CD14-positive monocyte (primary cell): ENCODE measurements at regions not wholly inside any gene's neighbourhood (a gene's known extent, or its start where the extent isn't known, plus 50 kb on each side); places are given as distances from the start of the nearest gene placed in this dataset.

Experiments
- DNase-seq, 3 donors: peaks; one replicate each; pipeline ENCODE4 v3.0.0-alpha.2; 2011 to 2022
- H2AFZ ChIP-seq: 2 replicates; pipeline ENCODE4 v1.6.0; 2012; ENCODE audit warnings: mild to moderate bottlenecking, low read depth, low read length, inconsistent platforms; ENCODE audit not compliant: insufficient read depth, poor library complexity, severe bottlenecking
- H3K27ac ChIP-seq, 2 donors: 1 replicate in 1 of 2; 2 replicates in 1 of 2; pipeline ENCODE4 v1.5.1; 2012 to 2013; ENCODE audit warnings: low read length in 2 of 2, control low read depth in 1 of 2, inconsistent platforms in 1 of 2, low read depth in 1 of 2, mild to moderate bottlenecking in 1 of 2
- H3K27me3 ChIP-seq, 2 donors: one replicate each; pipeline versions ENCODE4 v1.6.0 to v1.6.1; 2011 to 2013; ENCODE audit warnings: low read length in 2 of 2; ENCODE audit not compliant: control insufficient read depth in 2 of 2, insufficient read depth in 2 of 2
- H3K36me3 ChIP-seq, 2 donors: replicated peaks in 1 of 2; 1 replicate in 1 of 2; 2 replicates in 1 of 2; pipeline versions ENCODE4 v1.5.1 to v1.6.1; 2012 to 2013; ENCODE audit warnings: low read length in 2 of 2, control low read depth in 1 of 2, inconsistent platforms in 1 of 2, mild to moderate bottlenecking in 1 of 2; ENCODE audit not compliant: insufficient read depth in 2 of 2, control insufficient read depth in 1 of 2
- H3K4me1 ChIP-seq, 2 donors: 1 replicate in 1 of 2; 2 replicates in 1 of 2; pipeline versions ENCODE4 v1.5.1 to v1.6.1; 2012 to 2013; ENCODE audit warnings: low read length in 2 of 2, control low read depth in 1 of 2, inconsistent platforms in 1 of 2, mild to moderate bottlenecking in 1 of 2, moderate library complexity in 1 of 2; ENCODE audit not compliant: insufficient read depth in 2 of 2, control insufficient read depth in 1 of 2
- H3K4me2 ChIP-seq: replicated peaks from 2 replicates; pipeline ENCODE3; 2012; ENCODE audit warnings: low read length, moderate library complexity, mild to moderate bottlenecking; ENCODE audit not compliant: poor library complexity, severe bottlenecking; ENCODE audit errors: extremely low read depth
- H3K4me3 ChIP-seq, 3 experiments: fragments of 200-600 bp in 1 of 3; sonication (generic) in 1 of 3; replicated peaks in 1 of 3; 1 replicate in 2 of 3; 2 replicates in 1 of 3; pipeline ENCODE4 v1.5.1; 2011 to 2013; ENCODE audit warnings: low read length in 3 of 3, mild to moderate bottlenecking in 3 of 3, control low read depth in 2 of 3, low read depth in 2 of 3, inconsistent platforms in 1 of 3, moderate library complexity in 1 of 3
- H3K79me2 ChIP-seq: 2 replicates; pipeline ENCODE4 v1.6.0; 2012; ENCODE audit warnings: mild to moderate bottlenecking, control low read depth, inconsistent platforms, low read length, moderate library complexity; ENCODE audit not compliant: insufficient read depth
- H3K9ac ChIP-seq: 2 replicates; pipeline ENCODE4 v1.6.0; 2017; ENCODE audit warnings: low read length, mild to moderate bottlenecking; ENCODE audit not compliant: insufficient read depth, poor library complexity, severe bottlenecking
- H3K9me3 ChIP-seq, 2 donors: replicated peaks in 1 of 2; 1 replicate in 1 of 2; 2 replicates in 1 of 2; pipeline versions ENCODE4 v1.5.1 to v1.6.1; 2012 to 2013; ENCODE audit warnings: low read length in 2 of 2, control low read depth in 1 of 2; ENCODE audit not compliant: control insufficient read depth in 1 of 2, insufficient read depth in 1 of 2
- H4K20me1 ChIP-seq: 2 replicates; pipeline ENCODE4 v1.6.0; 2012; ENCODE audit warnings: mild to moderate bottlenecking, low read length, control low read depth, moderate library complexity; ENCODE audit not compliant: insufficient read depth
- H3K27ac Mint-ChIP-seq, 7 donors: one replicate each; pipeline ENCODE4 v1.8.0; 2020; ENCODE audit warnings: mild to moderate bottlenecking in 7 of 7, mixed read lengths in 7 of 7, moderate library complexity in 6 of 7, inconsistent platforms in 2 of 7
- H3K27me3 Mint-ChIP-seq, 3 donors: one replicate each; pipeline ENCODE4 v1.8.0; 2021 to 2022; ENCODE audit warnings: low read depth in 3 of 3, mild to moderate bottlenecking in 3 of 3, mixed read lengths in 3 of 3, moderate library complexity in 3 of 3, inconsistent platforms in 1 of 3
- H3K36me3 Mint-ChIP-seq, 2 donors: one replicate each; pipeline ENCODE4 v1.8.0; 2020; ENCODE audit warnings: mixed read lengths in 2 of 2, inconsistent platforms in 1 of 2, mild to moderate bottlenecking in 1 of 2
- H3K4me1 Mint-ChIP-seq: one replicate; pipeline ENCODE4 v1.8.0; 2020; ENCODE audit warnings: mild to moderate bottlenecking, mixed read lengths
- H3K4me3 Mint-ChIP-seq, 2 donors: one replicate each; pipeline ENCODE4 v1.8.0; 2020; ENCODE audit warnings: mild to moderate bottlenecking in 2 of 2, mixed read lengths in 2 of 2, moderate library complexity in 1 of 2
- H3K9me3 Mint-ChIP-seq, 7 donors: one replicate each; pipeline ENCODE4 v1.8.0; 2020 to 2022; ENCODE audit warnings: mixed read lengths in 7 of 7, mild to moderate bottlenecking in 6 of 7, moderate library complexity in 6 of 7, inconsistent platforms in 2 of 7
- CTCF ChIP-seq: fragments of 200-600 bp; IDR thresholded peaks from one replicate; pipeline ENCODE4 v1.8.0; 2022; ENCODE audit warnings: antibody characterized with exemption, mild to moderate bottlenecking
- WGBS: methylation state at CpG from one replicate; pipeline ENCODE4 v1.1.5; 2013; ENCODE audit warnings: missing lambda C conversion rate; ENCODE audit not compliant: insufficient coverage; 5-methylcytosine and 5-hydroxymethylcytosine counted together
- intact Hi-C, 2 donors: fragments of 100-400 bp; cut with micrococcal nuclease; formaldehyde crosslinking; loops; one replicate each; pipeline versions ENCODE4 v1.15.0 to v1.15.1; 2023

- no peak for TF ChIP-seq CTCF
- no peak for DNase-seq
- H3K27me3 Mint-ChIP-seq: no peaks in the 10 kb centered on the region
- H3K4me1 Mint-ChIP-seq: no peaks in the 10 kb centered on the region
- no peak overlapping the region for H3K27ac ChIP-seq
- H3K4me2 ChIP-seq: no peak overlapping the region
- H3K9me3 Mint-ChIP-seq: peaks cover 6 to 21% (median 15%) of the 10 kb centered on the region in 7 donors
- H3K36me3 ChIP-seq: no peaks in the 10 kb centered on the region
- no peak overlapping the region for H2AFZ ChIP-seq
- H3K27ac Mint-ChIP-seq: no peak overlapping the region
- intact Hi-C loops: no loop called here
- H3K79me2 ChIP-seq: no peaks in the 10 kb centered on the region
- H3K36me3 Mint-ChIP-seq: no peaks in the 10 kb centered on the region
- H3K4me1 ChIP-seq: no peaks in the 10 kb centered on the region
- H3K4me3 ChIP-seq: no peak overlapping the region
- WGBS: no CpG with 5 or more reads among the region's 1 CpG
- H3K9ac ChIP-seq: no peak overlapping the region
- H3K27me3 ChIP-seq: no peaks in the 10 kb centered on the region
- no peak overlapping the region for H3K4me3 Mint-ChIP-seq
- no peaks in the 10 kb centered on the region for H4K20me1 ChIP-seq
- peaks cover 0 to 19% of the 10 kb centered on the region in 2 donors for H3K9me3 ChIP-seq
These were observed 204.8 kb upstream of the CCDC54 start for GRCh38 chr3:107172411-107172810.

GRCh38 chr3:107184375-107184774 lies 192.9 kb upstream of the CCDC54 start:
- Histone ChIP-seq H3K9me3 (no peaks in the 10 kb centered on the region), H3K4me1 (no peaks in the 10 kb centered on the region), H3K9ac (no peak overlapping the region), H3K27me3 (no peaks in the 10 kb centered on the region), H3K4me3 (no peak overlapping the region), H3K79me2 (no peaks in the 10 kb centered on the region), H4K20me1 (no peaks in the 10 kb centered on the region), H2AFZ (no peak overlapping the region), H3K4me2 (no peak overlapping the region), H3K27ac (no peak overlapping the region), H3K36me3 (no peaks in the 10 kb centered on the region)
- Mint-ChIP-seq H3K4me1 (no peaks in the 10 kb centered on the region), H3K36me3 (no peaks in the 10 kb centered on the region), H3K4me3 (no peak overlapping the region), H3K27me3 (no peaks in the 10 kb centered on the region), H3K9me3 (peaks cover 0 to 7% (median 0%) of the 10 kb centered on the region in 7 donors), H3K27ac (no peak overlapping the region)
- no peak for TF ChIP-seq CTCF
- intact Hi-C loops: no loop called here
- no peak for DNase-seq
- 85% methylated on average over 2 of the region's 2 CpGs for WGBS
